ENCODE measurements at regions not wholly inside any gene's neighbourhood (a gene's known extent, or its start where the extent isn't known, plus 50 kb on each side); places are given as distances from the start of the nearest gene placed in this dataset.
"Not testable (repeated sequence)": the region's sequence is repeated elsewhere in the genome, so short reads cannot be mapped to it uniquely, and the experiment has no call there.

- TF ChIP-seq CTCF (IDR thresholded peaks at IDR 0.05), result no peak
- DNase-seq (no peak), ATAC-seq (peak; percentile 62)
- Mint-ChIP-seq H3K4me3 (no peak overlapping the region), H3K27me3 (peaks cover 19% of the 10 kb centered on the region), H3K36me3 (ENCODE audit: low read depth) (peaks cover 3% of the 10 kb centered on the region), H3K9me3 (peaks cover 13% of the 10 kb centered on the region), H3K27ac (peak overlapping the region; percentile 76), H3K4me1 (ENCODE audit: low read depth) (peaks cover 37% of the 10 kb centered on the region)
- ChIA-PET POLR2A (no interaction called here), CTCF (interaction anchor here (0.8 to 2.1 kb wide), 3 partner anchors 13 to 95 kb away, joined by 3 to 7 read pairs (median 4); partner anchors contain the start of gene NAMPT)
- intact Hi-C loops (cut with micrococcal nuclease), result no loop called here
These were observed 82.2 kb upstream of the NAMPT start for GRCh38 chr7:106367018-106367420.

GRCh38 chr7:106365252-106366005 lies 80.6 kb upstream of the NAMPT start:
- H3K4me3 Mint-ChIP-seq, result no peak overlapping the region
- peak; percentile 28 for DNase-seq
- H3K4me1 Mint-ChIP-seq (ENCODE audit: low read depth), result peaks cover 37% of the 10 kb centered on the region
- H3K27ac Mint-ChIP-seq, result no peak overlapping the region
- TF ChIP-seq CTCF (IDR thresholded peaks at IDR 0.05), result no peak
- peak; percentile 64 for ATAC-seq
- ChIA-PET POLR2A (interaction anchor here (0.6 to 3.2 kb wide), 4 partner anchors 13 to 80 kb away, joined by 3 to 11 read pairs (median 4); partner anchors contain the start of gene NAMPT), CTCF (interaction anchor here (1.0 to 1.3 kb wide), 3 partner anchors 24 to 97 kb away, joined by 3 to 4 read pairs (median 4); no protein-coding TSS in a partner anchor)
- intact Hi-C loops (cut with micrococcal nuclease), result no loop called here
- peaks cover 33% of the 10 kb centered on the region for H3K27me3 Mint-ChIP-seq
- H3K9me3 Mint-ChIP-seq, result peaks cover 20% of the 10 kb centered on the region
- peaks cover 3% of the 10 kb centered on the region for H3K36me3 Mint-ChIP-seq (ENCODE audit: low read depth)

- H3K36me3 Mint-ChIP-seq (ENCODE audit: low read depth); intact Hi-C loops (cut with micrococcal nuclease); H3K27ac Mint-ChIP-seq; H3K4me3 Mint-ChIP-seq; POLR2A ChIA-PET; DNase-seq; ATAC-seq: not testable (repeated sequence)
- Mint-ChIP-seq H3K4me1 (ENCODE audit: low read depth) (peaks cover 29% of the 10 kb centered on the region), H3K9me3 (peaks cover 24% of the 10 kb centered on the region), H3K27me3 (peaks cover 45% of the 10 kb centered on the region)
- CTCF ChIA-PET, result interaction anchor here (0.6 kb wide), 1 partner anchor 386 kb away, joined by 3 read pairs; no protein-coding TSS in a partner anchor
These were observed 77.7 kb upstream of the NAMPT start for GRCh38 chr7:106362507-106362906.

GRCh38 chr7:106358103-106358663 lies 73.4 kb upstream of the NAMPT start:
- Mint-ChIP-seq H3K4me1 (ENCODE audit: low read depth) (peaks cover 7% of the 10 kb centered on the region), H3K27ac (no peak overlapping the region), H3K4me3 (no peak overlapping the region), H3K27me3 (peaks cover 58% of the 10 kb centered on the region), H3K36me3 (ENCODE audit: low read depth) (no peaks in the 10 kb centered on the region), H3K9me3 (peaks cover 13% of the 10 kb centered on the region)
- no peak for TF ChIP-seq CTCF (IDR thresholded peaks at IDR 0.05)
- CTCF ChIA-PET, result interaction anchor here (0.6 to 1.6 kb wide), 7 partner anchors 9 to 182 kb away, joined by 3 to 8 read pairs (median 3); no protein-coding TSS in a partner anchor
- intact Hi-C loops (cut with micrococcal nuclease), result no loop called here
- POLR2A ChIA-PET, result interaction anchor here (1.3 to 1.9 kb wide), 4 partner anchors 12 to 32 kb away, joined by 3 to 7 read pairs (median 4); no protein-coding TSS in a partner anchor
- DNase-seq (no peak), ATAC-seq (no peak)

- POLR2A ChIA-PET, result interaction anchor here (1.3 to 1.9 kb wide), 4 partner anchors 11 to 32 kb away, joined by 3 to 7 read pairs (median 4); no protein-coding TSS in a partner anchor
- CTCF ChIA-PET, result interaction anchor here (0.6 to 1.6 kb wide), 5 partner anchors 8 to 182 kb away, joined by 3 to 8 read pairs (median 4); no protein-coding TSS in a partner anchor
- Mint-ChIP-seq H3K4me3 (no peak overlapping the region), H3K4me1 (ENCODE audit: low read depth) (peaks cover 7% of the 10 kb centered on the region), H3K27ac (no peak overlapping the region), H3K9me3 (peaks cover 12% of the 10 kb centered on the region), H3K27me3 (peaks cover 58% of the 10 kb centered on the region), H3K36me3 (ENCODE audit: low read depth) (no peaks in the 10 kb centered on the region)
- no peak for TF ChIP-seq CTCF (IDR thresholded peaks at IDR 0.05)
- DNase-seq (no peak), ATAC-seq (no peak)
- intact Hi-C loops (cut with micrococcal nuclease), result no loop called here
These were observed 72.9 kb upstream of the NAMPT start for GRCh38 chr7:106357675-106358074.

Measured in activated CD8-positive, alpha-beta T cell treated with anti-CD3 and anti-CD28 coated beads for 36 hours (primary cell).